ENCODE measurements at regions not wholly inside any gene's neighbourhood (a gene's known extent, or its start where the extent isn't known, plus 50 kb on each side); places are given as distances from the start of the nearest gene placed in this dataset.

- DNase-seq (ENCODE audit: insufficient read length, low spot score) = no peak
- no peak for FAIRE-seq
Measured at GRCh38 chr5:178808886-178809285, 50.9 kb upstream of the ZNF354B start.

GRCh38 chr5:178801021-178801420 is 58.7 kb upstream of the ZNF354B start:
- DNase-seq (ENCODE audit: insufficient read length, low spot score) (no peak), FAIRE-seq (no peak)

- no peak for FAIRE-seq
Measured at GRCh38 chr5:178797546-178798440, 62.0 kb upstream of the ZNF354B start.

GRCh38 chr5:178797101-178797521 is 62.6 kb upstream of the ZNF354B start:
- no peak for FAIRE-seq
- DNase-seq (ENCODE audit: insufficient read length, low spot score) = no peak

More at GRCh38 chr5:178797546-178798440, 62.0 kb upstream of the ZNF354B start:
- DNase-seq (ENCODE audit: insufficient read length, low spot score) = no peak

- no peak for FAIRE-seq
- DNase-seq (ENCODE audit: insufficient read length, low spot score) = no peak
Measured at GRCh38 chr5:178796165-178796945, 63.4 kb upstream of the ZNF354B start.

GRCh38 chr5:178794433-178794832 is 64.0 kb upstream of the ZNF354A start:
- FAIRE-seq (no peak), DNase-seq (ENCODE audit: insufficient read length, low spot score) (no peak)

GRCh38 chr5:178793696-178794095 is 63.2 kb upstream of the ZNF354A start:
- DNase-seq (ENCODE audit: insufficient read length, low spot score) = no peak

GRCh38 chr5:178793151-178793550 is 62.7 kb upstream of the ZNF354A start:
- FAIRE-seq = no peak
- DNase-seq (ENCODE audit: insufficient read length, low spot score) = peak; percentile 18

More at GRCh38 chr5:178793696-178794095, 63.2 kb upstream of the ZNF354A start:
- FAIRE-seq = no peak

- DNase-seq (ENCODE audit: insufficient read length, low spot score) = no peak
- FAIRE-seq = no peak
Measured at GRCh38 chr5:178791976-178792375, 61.5 kb upstream of the ZNF354A start.

GRCh38 chr5:178790371-178790770 is 59.9 kb upstream of the ZNF354A start:
- FAIRE-seq (no peak), DNase-seq (ENCODE audit: insufficient read length, low spot score) (no peak)

- FAIRE-seq = no peak
- DNase-seq (ENCODE audit: insufficient read length, low spot score) = no peak
Measured at GRCh38 chr5:178788381-178789085, 58.1 kb upstream of the ZNF354A start.

GRCh38 chr5:178787889-178788288 is 57.4 kb upstream of the ZNF354A start:
- no peak for DNase-seq (ENCODE audit: insufficient read length, low spot score)
- FAIRE-seq = no peak

GRCh38 chr5:178786859-178787499 is 56.5 kb upstream of the ZNF354A start:
- DNase-seq (ENCODE audit: insufficient read length, low spot score) = peak; percentile 89
- no peak for FAIRE-seq

GRCh38 chr5:178786417-178786816 is 56.0 kb upstream of the ZNF354A start:
- FAIRE-seq = no peak
- DNase-seq (ENCODE audit: insufficient read length, low spot score) = no peak

GRCh38 chr5:178785999-178786398 is 55.5 kb upstream of the ZNF354A start:
- DNase-seq (ENCODE audit: insufficient read length, low spot score) (peak; percentile 28), FAIRE-seq (no peak)

- FAIRE-seq = no peak
Measured at GRCh38 chr5:178784391-178784790, 53.9 kb upstream of the ZNF354A start.

GRCh38 chr5:178781936-178782335 is 51.5 kb upstream of the ZNF354A start:
- DNase-seq (ENCODE audit: insufficient read length, low spot score) (no peak), FAIRE-seq (no peak)

More at GRCh38 chr5:178784391-178784790, 53.9 kb upstream of the ZNF354A start:
- no peak for DNase-seq (ENCODE audit: insufficient read length, low spot score)

- DNase-seq (ENCODE audit: insufficient read length, low spot score) (no peak), FAIRE-seq (no peak)
Measured at GRCh38 chr5:178780581-178781498, 50.4 kb upstream of the ZNF354A start.
